ENCODE measurements at regions not wholly inside any gene's neighbourhood (a gene's known extent, or its start where the extent isn't known, plus 50 kb on each side); places are given as distances from the start of the nearest gene placed in this dataset.
"Not testable (repeated sequence)": the region's sequence is repeated elsewhere in the genome, so short reads cannot be mapped to it uniquely, and the experiment has no call there.

GRCh38 chrX:138788771-138789170 lies 77.3 kb upstream of the FGF13 start:
- H3K9me3 Mint-ChIP-seq = peaks cover 48% of the 10 kb centered on the region
- H3K27me3 Mint-ChIP-seq (ENCODE audit: low read depth, poor library complexity) = peaks cover 5% of the 10 kb centered on the region
- H3K27ac Mint-ChIP-seq = no peak overlapping the region
- H3K4me3 Mint-ChIP-seq = no peak overlapping the region
- no peaks in the 10 kb centered on the region for H3K36me3 Mint-ChIP-seq (ENCODE audit: low read depth)
- TF ChIP-seq CTCF (IDR thresholded peaks at IDR 0.05) = no peak
- DNase-seq = no peak
- no peaks in the 10 kb centered on the region for H3K4me1 Mint-ChIP-seq

- H3K36me3 Mint-ChIP-seq (ENCODE audit: low read depth); H3K27ac Mint-ChIP-seq; DNase-seq; H3K4me1 Mint-ChIP-seq; H3K4me3 Mint-ChIP-seq; H3K27me3 Mint-ChIP-seq (ENCODE audit: low read depth, poor library complexity): not testable (repeated sequence)
- peaks cover 27% of the 10 kb centered on the region for H3K9me3 Mint-ChIP-seq
These were observed 67.0 kb upstream of the FGF13 start for GRCh38 chrX:138778576-138778909.

- not testable (repeated sequence) for H3K4me1 Mint-ChIP-seq; H3K27ac Mint-ChIP-seq; H3K27me3 Mint-ChIP-seq (ENCODE audit: low read depth, poor library complexity); H3K4me3 Mint-ChIP-seq; DNase-seq; H3K36me3 Mint-ChIP-seq (ENCODE audit: low read depth)
- peaks cover 27% of the 10 kb centered on the region for H3K9me3 Mint-ChIP-seq
These were observed 66.5 kb upstream of the FGF13 start for GRCh38 chrX:138777908-138778575.

GRCh38 chrX:138777230-138777629 lies 65.7 kb upstream of the FGF13 start:
- no peak for TF ChIP-seq CTCF (IDR thresholded peaks at IDR 0.05)
- no peak for DNase-seq
- H3K9me3 Mint-ChIP-seq = peaks cover 27% of the 10 kb centered on the region
- no peaks in the 10 kb centered on the region for H3K4me1 Mint-ChIP-seq
- no peaks in the 10 kb centered on the region for H3K36me3 Mint-ChIP-seq (ENCODE audit: low read depth)
- no peak overlapping the region for H3K4me3 Mint-ChIP-seq
- H3K27me3 Mint-ChIP-seq (ENCODE audit: low read depth, poor library complexity) = no peaks in the 10 kb centered on the region
- H3K27ac Mint-ChIP-seq = no peak overlapping the region

GRCh38 chrX:138775517-138775916 lies 64.0 kb upstream of the FGF13 start:
- H3K36me3 Mint-ChIP-seq (ENCODE audit: low read depth) = no peaks in the 10 kb centered on the region
- TF ChIP-seq CTCF (IDR thresholded peaks at IDR 0.05) = peak; percentile 40
- no peaks in the 10 kb centered on the region for H3K4me1 Mint-ChIP-seq
- no peaks in the 10 kb centered on the region for H3K27me3 Mint-ChIP-seq (ENCODE audit: low read depth, poor library complexity)
- H3K4me3 Mint-ChIP-seq = no peak overlapping the region
- H3K9me3 Mint-ChIP-seq = peaks cover 15% of the 10 kb centered on the region
- no peak overlapping the region for H3K27ac Mint-ChIP-seq
- no peak for DNase-seq

GRCh38 chrX:138771047-138771446 lies 59.5 kb upstream of the FGF13 start:
- H3K27me3 Mint-ChIP-seq (ENCODE audit: low read depth, poor library complexity) = no peaks in the 10 kb centered on the region
- no peak for TF ChIP-seq CTCF (IDR thresholded peaks at IDR 0.05)
- no peak overlapping the region for H3K4me3 Mint-ChIP-seq
- H3K9me3 Mint-ChIP-seq = peaks cover 4% of the 10 kb centered on the region
- no peaks in the 10 kb centered on the region for H3K36me3 Mint-ChIP-seq (ENCODE audit: low read depth)
- no peaks in the 10 kb centered on the region for H3K4me1 Mint-ChIP-seq
- DNase-seq = no peak
- H3K27ac Mint-ChIP-seq = no peak overlapping the region

- no peaks in the 10 kb centered on the region for H3K4me1 Mint-ChIP-seq
- no peak overlapping the region for H3K27ac Mint-ChIP-seq
- no peak for DNase-seq
- peaks cover 4% of the 10 kb centered on the region for H3K9me3 Mint-ChIP-seq
- no peak overlapping the region for H3K4me3 Mint-ChIP-seq
- H3K27me3 Mint-ChIP-seq (ENCODE audit: low read depth, poor library complexity) = no peaks in the 10 kb centered on the region
- no peak for TF ChIP-seq CTCF (IDR thresholded peaks at IDR 0.05)
- no peaks in the 10 kb centered on the region for H3K36me3 Mint-ChIP-seq (ENCODE audit: low read depth)
These were observed 58.4 kb upstream of the FGF13 start for GRCh38 chrX:138769918-138770317.
